IPS-18a (cell line): ENCODE measurements at regions not wholly inside any gene's neighbourhood (a gene's known extent, or its start where the extent isn't known, plus 50 kb on each side); places are given as distances from the start of the nearest gene placed in this dataset.

Experiments used
- H3K27ac ChIP-seq: one replicate; pipeline ENCODE4 v1.5.1; 2013; ENCODE audit warnings: low read length
- H3K27me3 ChIP-seq: one replicate; pipeline ENCODE4 v1.6.1; 2013; ENCODE audit warnings: mild to moderate bottlenecking, low read length; ENCODE audit not compliant: control insufficient read depth, insufficient read depth
- H3K36me3 ChIP-seq: one replicate; pipeline ENCODE4 v1.6.1; 2013; ENCODE audit warnings: low read depth, low read length; ENCODE audit not compliant: control insufficient read depth
- H3K4me1 ChIP-seq: one replicate; pipeline ENCODE4 v1.6.1; 2013; ENCODE audit warnings: low read depth, low read length; ENCODE audit not compliant: control insufficient read depth
- H3K4me3 ChIP-seq: one replicate; pipeline ENCODE4 v1.5.1; 2013; ENCODE audit warnings: low read length
- H3K9ac ChIP-seq: one replicate; pipeline ENCODE4 v1.6.1; 2013; ENCODE audit warnings: mild to moderate bottlenecking, low read length, moderate library complexity
- H3K9me3 ChIP-seq: one replicate; pipeline ENCODE4 v1.6.1; 2013; ENCODE audit warnings: low read depth, low read length; ENCODE audit not compliant: control insufficient read depth

DNA sequence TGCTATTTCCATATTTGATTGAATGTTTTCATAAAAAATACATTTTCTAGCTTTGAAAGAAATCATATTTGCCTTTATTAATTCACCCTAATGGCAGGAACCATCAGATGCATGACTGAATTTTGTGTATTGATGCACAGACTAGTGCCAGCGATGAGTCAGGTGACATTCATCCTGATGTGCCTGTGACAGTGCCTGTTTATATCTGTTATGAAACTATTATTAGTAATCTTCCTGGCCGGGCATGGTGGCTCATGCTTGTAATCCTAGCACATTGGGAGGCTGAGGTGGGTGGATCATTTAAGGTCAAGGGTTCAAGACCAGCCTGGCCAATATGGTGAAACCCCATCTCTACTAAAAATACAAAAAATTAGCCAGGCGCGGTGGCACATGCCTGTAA is 170.0 kb downstream of the TSN start:
- H3K27me3 ChIP-seq: no peaks in the 10 kb centered on the region
- H3K9ac ChIP-seq: no peak overlapping the region
- no peaks in the 10 kb centered on the region for H3K4me1 ChIP-seq
- H3K4me3 ChIP-seq: no peak overlapping the region
- H3K36me3 ChIP-seq: no peaks in the 10 kb centered on the region
- no peak overlapping the region for H3K27ac ChIP-seq
- H3K9me3 ChIP-seq: no peaks in the 10 kb centered on the region

- no peaks in the 10 kb centered on the region for H3K4me1 ChIP-seq
- no peaks in the 10 kb centered on the region for H3K9me3 ChIP-seq
- no peak overlapping the region for H3K9ac ChIP-seq
- H3K4me3 ChIP-seq: no peak overlapping the region
- H3K27ac ChIP-seq: no peak overlapping the region
- no peaks in the 10 kb centered on the region for H3K27me3 ChIP-seq
- H3K36me3 ChIP-seq: no peaks in the 10 kb centered on the region
Observed at GRCh38 chr2:121943285-121943684, 187.8 kb downstream of the TSN start.

GRCh38 chr2:121944072-121944831 is 188.8 kb downstream of the TSN start:
- Histone ChIP-seq H3K36me3 (no peaks in the 10 kb centered on the region), H3K4me1 (no peaks in the 10 kb centered on the region), H3K4me3 (no peak overlapping the region), H3K9me3 (no peaks in the 10 kb centered on the region), H3K27ac (no peak overlapping the region), H3K27me3 (no peaks in the 10 kb centered on the region), H3K9ac (no peak overlapping the region)

GRCh38 chr2:121947674-121948073 is 192.2 kb downstream of the TSN start:
- Histone ChIP-seq H3K9me3 (no peaks in the 10 kb centered on the region), H3K36me3 (no peaks in the 10 kb centered on the region), H3K27ac (no peak overlapping the region), H3K27me3 (no peaks in the 10 kb centered on the region), H3K4me3 (no peak overlapping the region), H3K9ac (no peak overlapping the region), H3K4me1 (no peaks in the 10 kb centered on the region)

GRCh38 chr2:121949271-121949670 is 193.8 kb downstream of the TSN start:
- Histone ChIP-seq H3K9ac (no peak overlapping the region), H3K27me3 (no peaks in the 10 kb centered on the region), H3K9me3 (no peaks in the 10 kb centered on the region), H3K36me3 (no peaks in the 10 kb centered on the region), H3K4me1 (no peaks in the 10 kb centered on the region), H3K4me3 (no peak overlapping the region), H3K27ac (no peak overlapping the region)

- Histone ChIP-seq H3K4me1 (no peaks in the 10 kb centered on the region), H3K4me3 (no peak overlapping the region), H3K9me3 (no peaks in the 10 kb centered on the region), H3K27ac (no peak overlapping the region), H3K27me3 (no peaks in the 10 kb centered on the region), H3K9ac (no peak overlapping the region), H3K36me3 (no peaks in the 10 kb centered on the region)
Observed at GRCh38 chr2:121955426-121955825, 200.0 kb downstream of the TSN start.

DNA sequence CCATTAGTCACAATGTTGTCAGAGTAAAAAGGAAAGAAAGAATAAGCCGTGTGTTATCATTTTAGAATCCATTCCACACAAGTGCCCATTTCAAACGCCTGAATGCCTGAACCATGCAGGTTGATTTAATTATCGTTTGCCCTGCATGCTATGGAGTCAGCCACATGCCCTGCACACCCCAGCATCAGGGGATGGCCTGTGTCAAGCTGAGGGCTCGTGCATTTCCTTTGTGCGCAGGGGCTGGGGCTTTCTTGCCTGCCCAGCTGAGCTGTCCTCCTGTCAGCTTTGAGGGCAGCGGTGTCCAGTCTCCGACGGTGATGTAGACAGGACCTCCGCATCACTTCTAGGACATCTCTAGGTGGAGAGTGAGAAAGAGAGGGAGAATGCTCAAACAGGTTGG is 200.4 kb downstream of the TSN start:
- H3K4me1 ChIP-seq: no peaks in the 10 kb centered on the region
- no peaks in the 10 kb centered on the region for H3K36me3 ChIP-seq
- H3K27ac ChIP-seq: no peak overlapping the region
- H3K9me3 ChIP-seq: no peaks in the 10 kb centered on the region
- H3K4me3 ChIP-seq: no peak overlapping the region
- no peaks in the 10 kb centered on the region for H3K27me3 ChIP-seq
- no peak overlapping the region for H3K9ac ChIP-seq

DNA sequence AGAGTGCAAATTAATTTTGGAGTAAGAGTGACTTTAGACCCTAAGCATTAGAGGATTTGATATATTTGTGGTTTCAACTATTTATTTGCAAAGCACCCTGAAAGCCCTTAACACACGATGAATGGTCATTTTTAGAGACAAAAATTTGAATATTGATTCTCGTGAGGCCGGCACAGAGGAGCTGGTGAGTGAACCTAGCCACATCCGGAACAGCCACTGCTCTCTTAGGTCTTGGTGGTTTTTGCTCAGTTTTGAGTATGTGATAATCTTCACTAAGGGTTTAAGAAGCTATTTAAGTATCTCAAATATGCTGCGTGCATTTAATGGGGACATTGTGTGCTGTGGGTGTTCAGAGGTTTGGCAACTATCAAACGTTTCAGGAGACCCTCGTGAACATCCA is 204.8 kb downstream of the TSN start:
- no peak overlapping the region for H3K27ac ChIP-seq
- no peaks in the 10 kb centered on the region for H3K4me1 ChIP-seq
- H3K9me3 ChIP-seq: no peaks in the 10 kb centered on the region
- no peaks in the 10 kb centered on the region for H3K36me3 ChIP-seq
- no peaks in the 10 kb centered on the region for H3K27me3 ChIP-seq
- no peak overlapping the region for H3K9ac ChIP-seq
- no peak overlapping the region for H3K4me3 ChIP-seq

DNA sequence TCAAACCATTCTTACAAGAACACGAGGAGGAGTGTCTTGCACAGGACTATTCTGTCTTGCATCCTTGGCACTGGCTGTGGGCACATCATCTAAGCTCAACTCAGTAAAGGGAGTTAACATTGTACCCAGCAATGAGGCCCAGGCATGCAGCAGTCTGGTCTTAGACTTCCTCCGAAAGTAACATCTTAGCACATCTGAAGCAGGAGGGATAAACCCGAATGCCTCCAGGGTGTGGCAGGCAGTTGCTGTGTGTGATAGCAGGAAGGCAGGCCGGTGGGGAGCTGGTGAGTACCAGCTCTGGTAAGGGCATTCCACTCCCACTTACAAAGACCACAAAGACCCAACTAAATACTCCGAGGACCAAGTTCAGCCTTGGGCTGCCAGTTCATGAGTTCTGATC is 206.3 kb downstream of the TSN start:
- Histone ChIP-seq H3K27ac (no peak overlapping the region), H3K4me1 (no peaks in the 10 kb centered on the region), H3K9me3 (no peaks in the 10 kb centered on the region), H3K36me3 (no peaks in the 10 kb centered on the region), H3K4me3 (no peak overlapping the region), H3K9ac (no peak overlapping the region), H3K27me3 (no peaks in the 10 kb centered on the region)

DNA sequence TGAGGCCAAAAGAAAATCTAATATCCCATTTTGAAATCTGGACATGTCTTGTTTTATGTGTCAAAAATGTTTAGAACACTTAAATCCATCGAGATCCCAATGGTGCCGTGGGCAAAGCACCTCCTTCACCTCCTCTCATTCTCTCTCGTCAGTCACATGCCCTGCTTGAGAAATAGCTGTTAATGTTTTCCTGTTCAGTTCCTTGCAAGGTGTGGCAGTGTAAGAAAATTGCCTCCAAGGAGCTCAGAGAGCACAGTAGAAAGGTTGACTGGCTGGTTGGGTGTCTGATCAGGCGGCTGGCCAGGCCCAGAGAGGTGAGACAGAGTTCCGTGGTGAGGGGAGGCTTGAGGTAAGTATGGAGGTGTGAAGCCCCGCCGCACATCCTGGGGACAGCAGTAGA is 210.2 kb downstream of the TSN start:
- Histone ChIP-seq H3K4me3 (no peak overlapping the region), H3K27ac (no peak overlapping the region)

GRCh38 chr2:121966663-121967062 is 211.2 kb downstream of the TSN start:
- H3K4me1 ChIP-seq: no peaks in the 10 kb centered on the region
- H3K4me3 ChIP-seq: no peak overlapping the region
- no peaks in the 10 kb centered on the region for H3K27me3 ChIP-seq
- no peak overlapping the region for H3K27ac ChIP-seq
- H3K9me3 ChIP-seq: no peaks in the 10 kb centered on the region
- no peak overlapping the region for H3K9ac ChIP-seq
- no peaks in the 10 kb centered on the region for H3K36me3 ChIP-seq

More for the DNA sequence above, 210.2 kb downstream of the TSN start:
- no peaks in the 10 kb centered on the region for H3K9me3 ChIP-seq
- no peaks in the 10 kb centered on the region for H3K4me1 ChIP-seq
- no peak overlapping the region for H3K9ac ChIP-seq
- no peaks in the 10 kb centered on the region for H3K27me3 ChIP-seq
- no peaks in the 10 kb centered on the region for H3K36me3 ChIP-seq

DNA sequence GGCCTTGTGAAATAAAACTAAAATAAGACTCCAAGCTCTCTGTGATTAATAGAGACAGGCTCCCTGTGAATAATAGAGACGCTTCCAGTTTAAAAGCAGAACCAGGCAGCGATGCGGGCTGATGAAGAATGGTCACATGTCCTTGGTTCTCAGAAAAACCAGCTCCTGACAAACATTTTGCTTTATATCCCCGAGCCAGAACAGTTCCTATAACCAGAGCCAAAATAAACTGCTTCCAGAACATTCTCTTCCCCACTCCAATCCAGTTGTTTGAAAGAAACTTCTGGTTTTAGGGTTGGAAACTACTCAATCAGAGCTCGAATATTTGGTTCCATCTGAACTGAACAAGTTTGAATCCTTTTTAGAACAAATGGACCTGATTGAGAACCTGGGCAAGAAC is 213.7 kb downstream of the TSN start:
- H3K4me3 ChIP-seq: no peak overlapping the region
- H3K27ac ChIP-seq: no peak overlapping the region
- no peaks in the 10 kb centered on the region for H3K36me3 ChIP-seq
- H3K9me3 ChIP-seq: no peaks in the 10 kb centered on the region
- H3K9ac ChIP-seq: no peak overlapping the region
- H3K4me1 ChIP-seq: no peaks in the 10 kb centered on the region
- H3K27me3 ChIP-seq: no peaks in the 10 kb centered on the region
